Parathyroid adenoma (tissue), 2 donors: ENCODE measurements at regions not wholly inside any gene's neighbourhood (a gene's known extent, or its start where the extent isn't known, plus 50 kb on each side); places are given as distances from the start of the nearest gene placed in this dataset.

ENCODE experiments used
- H2AFZ ChIP-seq: fragments of 300-600 bp; sonication (generic); one replicate; pipeline ENCODE4 v1.7.0; 2017; ENCODE audit warnings: antibody characterized with exemption, mild to moderate bottlenecking
- H3K27ac ChIP-seq: fragments of 300-600 bp; sonication (generic); one replicate; pipeline ENCODE4 v1.7.0; 2017
- H3K27me3 ChIP-seq: fragments of 300-600 bp; sonication (generic); one replicate; pipeline ENCODE4 v1.7.0; 2017; ENCODE audit warnings: low read length; ENCODE audit not compliant: control insufficient read depth, insufficient read depth
- H3K36me3 ChIP-seq: fragments of 300-600 bp; sonication (generic); one replicate; pipeline ENCODE4 v1.7.0; 2017; ENCODE audit warnings: low read length; ENCODE audit not compliant: control insufficient read depth, insufficient read depth
- H3K4me1 ChIP-seq: fragments of 300-600 bp; sonication (generic); one replicate; pipeline ENCODE4 v1.7.0; 2017; ENCODE audit warnings: control low read depth
- H3K4me2 ChIP-seq: fragments of 300-600 bp; sonication (generic); one replicate; pipeline ENCODE4 v1.7.0; 2017; ENCODE audit warnings: low read length
- H3K4me3 ChIP-seq: fragments of 300-600 bp; sonication (generic); one replicate; pipeline ENCODE4 v1.7.0; 2017; ENCODE audit warnings: low read depth, low read length
- H3K79me2 ChIP-seq: fragments of 300-600 bp; sonication (generic); one replicate; pipeline ENCODE4 v1.7.0; 2017; ENCODE audit warnings: control low read depth
- H3K9ac ChIP-seq: fragments of 300-600 bp; sonication (generic); one replicate; pipeline ENCODE4 v1.7.0; 2017; ENCODE audit warnings: mild to moderate bottlenecking
- H3K9me3 ChIP-seq: fragments of 300-600 bp; sonication (generic); one replicate; pipeline ENCODE4 v1.7.0; 2017; ENCODE audit warnings: low read length; ENCODE audit not compliant: control insufficient read depth
- CTCF ChIP-seq: fragments of 300-600 bp; sonication (generic); IDR thresholded peaks from one replicate; pipeline ENCODE4 v1.7.0; 2017; ENCODE audit warnings: antibody characterized with exemption, mild to moderate bottlenecking
- donor health status: primary hyperparathyroidism.

- Histone ChIP-seq H3K27me3 (no peaks in the 10 kb centered on the region), H3K9ac (no peak overlapping the region), H3K9me3 (no peaks in the 10 kb centered on the region), H3K4me3 (no peak overlapping the region), H3K4me2 (no peak overlapping the region), H2AFZ (no peak overlapping the region), H3K36me3 (no peaks in the 10 kb centered on the region), H3K27ac (no peak overlapping the region), H3K79me2 (no peaks in the 10 kb centered on the region), H3K4me1 (no peaks in the 10 kb centered on the region)
- TF ChIP-seq CTCF = no peak
Observed at GRCh38 chrX:46040001-46040400, 505.2 kb downstream of the ZNF674 start.

GRCh38 chrX:46039526-46039925 lies 505.7 kb downstream of the ZNF674 start:
- H3K9me3 ChIP-seq = no peaks in the 10 kb centered on the region
- no peaks in the 10 kb centered on the region for H3K4me1 ChIP-seq
- no peak overlapping the region for H2AFZ ChIP-seq
- no peak overlapping the region for H3K27ac ChIP-seq
- H3K27me3 ChIP-seq = no peaks in the 10 kb centered on the region
- H3K4me2 ChIP-seq = no peak overlapping the region
- H3K4me3 ChIP-seq = no peak overlapping the region
- no peaks in the 10 kb centered on the region for H3K79me2 ChIP-seq
- no peak for TF ChIP-seq CTCF
- no peaks in the 10 kb centered on the region for H3K36me3 ChIP-seq
- H3K9ac ChIP-seq = no peak overlapping the region

GRCh38 chrX:46036508-46036907 lies 508.7 kb downstream of the ZNF674 start:
- H3K9ac ChIP-seq = no peak overlapping the region
- TF ChIP-seq CTCF = no peak
- no peaks in the 10 kb centered on the region for H3K79me2 ChIP-seq
- no peak overlapping the region for H2AFZ ChIP-seq
- H3K9me3 ChIP-seq = no peaks in the 10 kb centered on the region
- H3K36me3 ChIP-seq = no peaks in the 10 kb centered on the region
- no peaks in the 10 kb centered on the region for H3K27me3 ChIP-seq
- H3K27ac ChIP-seq = no peak overlapping the region
- H3K4me1 ChIP-seq = no peaks in the 10 kb centered on the region
- no peak overlapping the region for H3K4me2 ChIP-seq
- H3K4me3 ChIP-seq = no peak overlapping the region

- Histone ChIP-seq H2AFZ (no peak overlapping the region), H3K4me3 (no peak overlapping the region), H3K79me2 (no peaks in the 10 kb centered on the region), H3K36me3 (no peaks in the 10 kb centered on the region), H3K4me2 (no peak overlapping the region), H3K9ac (no peak overlapping the region), H3K4me1 (no peaks in the 10 kb centered on the region), H3K9me3 (no peaks in the 10 kb centered on the region), H3K27me3 (no peaks in the 10 kb centered on the region), H3K27ac (no peak overlapping the region)
- no peak for TF ChIP-seq CTCF
Observed at GRCh38 chrX:46034868-46035267, 510.4 kb downstream of the ZNF674 start.

- Histone ChIP-seq H3K9me3 (no peaks in the 10 kb centered on the region), H3K4me2 (no peak overlapping the region), H3K4me3 (no peak overlapping the region), H3K36me3 (no peaks in the 10 kb centered on the region), H3K27ac (no peak overlapping the region), H2AFZ (no peak overlapping the region), H3K79me2 (no peaks in the 10 kb centered on the region), H3K9ac (no peak overlapping the region), H3K4me1 (no peaks in the 10 kb centered on the region), H3K27me3 (no peaks in the 10 kb centered on the region)
- TF ChIP-seq CTCF = no peak
Observed at GRCh38 chrX:46029777-46030176, 515.4 kb downstream of the ZNF674 start.
